ENCODE measurements at regions not wholly inside any gene's neighbourhood (a gene's known extent, or its start where the extent isn't known, plus 50 kb on each side); places are given as distances from the start of the nearest gene placed in this dataset.

DNA sequence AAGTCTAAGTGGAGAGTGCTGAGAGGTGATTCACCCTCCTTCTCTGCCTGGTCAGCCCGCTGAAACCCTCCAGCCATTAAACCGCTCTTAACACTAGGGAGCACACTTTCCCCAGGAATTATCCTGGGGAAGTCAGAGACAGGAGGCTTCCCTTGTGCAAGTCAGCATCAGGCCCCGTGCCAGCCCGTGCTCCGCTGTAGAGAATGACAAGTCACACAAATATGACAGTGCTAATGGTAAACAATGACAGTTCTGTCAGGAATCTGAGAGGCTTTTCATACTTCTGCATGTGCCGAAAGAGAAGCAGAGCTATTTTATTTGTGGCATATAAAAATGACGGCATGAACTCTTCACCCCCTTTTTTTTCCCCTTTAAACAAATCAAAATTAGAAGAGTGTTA lies 816.9 kb upstream of the SLC10A2 start:
- TF ChIP-seq NANOG (IDR thresholded peaks at IDR 0.05; ENCODE audit: borderline replicate concordance) (no peak), JUNB (IDR thresholded peaks at IDR 0.05; ENCODE audit: unreplicated experiment) (no peak)
- TF ChIP-seq, protein P1, sequence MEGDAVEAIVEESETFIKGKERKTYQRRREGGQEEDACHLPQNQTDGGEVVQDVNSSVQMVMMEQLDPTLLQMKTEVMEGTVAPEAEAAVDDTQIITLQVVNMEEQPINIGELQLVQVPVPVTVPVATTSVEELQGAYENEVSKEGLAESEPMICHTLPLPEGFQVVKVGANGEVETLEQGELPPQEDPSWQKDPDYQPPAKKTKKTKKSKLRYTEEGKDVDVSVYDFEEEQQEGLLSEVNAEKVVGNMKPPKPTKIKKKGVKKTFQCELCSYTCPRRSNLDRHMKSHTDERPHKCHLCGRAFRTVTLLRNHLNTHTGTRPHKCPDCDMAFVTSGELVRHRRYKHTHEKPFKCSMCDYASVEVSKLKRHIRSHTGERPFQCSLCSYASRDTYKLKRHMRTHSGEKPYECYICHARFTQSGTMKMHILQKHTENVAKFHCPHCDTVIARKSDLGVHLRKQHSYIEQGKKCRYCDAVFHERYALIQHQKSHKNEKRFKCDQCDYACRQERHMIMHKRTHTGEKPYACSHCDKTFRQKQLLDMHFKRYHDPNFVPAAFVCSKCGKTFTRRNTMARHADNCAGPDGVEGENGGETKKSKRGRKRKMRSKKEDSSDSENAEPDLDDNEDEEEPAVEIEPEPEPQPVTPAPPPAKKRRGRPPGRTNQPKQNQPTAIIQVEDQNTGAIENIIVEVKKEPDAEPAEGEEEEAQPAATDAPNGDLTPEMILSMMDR (conservative IDR thresholded peaks at IDR 0.05; ENCODE audit: low read depth in 2 of 2) = peak; percentile 68 to 93

Data from GM23338 (cell line).